ENCODE measurements at regions not wholly inside any gene's neighbourhood (a gene's known extent, or its start where the extent isn't known, plus 50 kb on each side); places are given as distances from the start of the nearest gene placed in this dataset.

GRCh38 chr3:104631254-104631653 lies 735.5 kb upstream of the ALCAM start:
- H3K9ac ChIP-seq (ENCODE audit: low read length): no peak overlapping the region
- H3K79me2 ChIP-seq (replicated peaks; ENCODE audit: insufficient read depth, low read length): no peaks in the 10 kb centered on the region
- H3K36me3 ChIP-seq (ENCODE audit: insufficient read depth, low read length): no peaks in the 10 kb centered on the region
- H3K9me3 ChIP-seq (ENCODE audit: low read length): peaks cover 5% of the 10 kb centered on the region
- H3K4me2 ChIP-seq (ENCODE audit: low read length): no peak overlapping the region
- no peak overlapping the region for H3K4me3 ChIP-seq (ENCODE audit: low read length)
- no peak overlapping the region for H2AFZ ChIP-seq (ENCODE audit: low read depth, low read length)
- H4K20me1 ChIP-seq (ENCODE audit: insufficient read depth): no peaks in the 10 kb centered on the region
- H3K9me2 ChIP-seq (ENCODE audit: insufficient read depth, low read length): no peaks in the 10 kb centered on the region
- H3K27me3 ChIP-seq (ENCODE audit: insufficient read depth, low read depth, low read length): no peaks in the 10 kb centered on the region
- no peak overlapping the region for H3K27ac ChIP-seq (ENCODE audit: low read length)
- H3F3A ChIP-seq (ENCODE audit: insufficient read depth, low read length, poor library complexity, severe bottlenecking): no peaks in the 10 kb centered on the region
- TF ChIP-seq TAF1 (IDR thresholded peaks at IDR 0.05; ENCODE audit: low read depth): no peak
- no peak for TF ChIP-seq MXI1 (conservative IDR thresholded peaks at IDR 0.05; ENCODE audit: poor library complexity, severe bottlenecking)
- TF ChIP-seq SMC3 (conservative IDR thresholded peaks at IDR 0.05; ENCODE audit: poor library complexity): no peak
- no peak for TF ChIP-seq EZH2 (IDR thresholded peaks at IDR 0.05; ENCODE audit: borderline replicate concordance, insufficient read depth, low read length, poor library complexity, severe bottlenecking)
- TF ChIP-seq POLR2AphosphoS5 (IDR thresholded peaks at IDR 0.05): no peak
- no peak for TF ChIP-seq EP300 (conservative IDR thresholded peaks at IDR 0.05; ENCODE audit: poor library complexity, severe bottlenecking)
- no peak for TF ChIP-seq REST (IDR thresholded peaks at IDR 0.05; ENCODE audit: borderline replicate concordance)
- no peak for TF ChIP-seq CTCF (IDR thresholded peaks at IDR 0.05; ENCODE audit: poor library complexity, severe bottlenecking)
- TF ChIP-seq RAD21 (conservative IDR thresholded peaks at IDR 0.05): no peak

- Histone ChIP-seq H3K4me3 (ENCODE audit: low read length) (no peak overlapping the region), H3K9me2 (ENCODE audit: insufficient read depth, low read length) (no peaks in the 10 kb centered on the region), H3K4me2 (ENCODE audit: low read length) (no peak overlapping the region), H3K27me3 (ENCODE audit: insufficient read depth, low read depth, low read length) (no peaks in the 10 kb centered on the region), H3K36me3 (ENCODE audit: insufficient read depth, low read length) (no peaks in the 10 kb centered on the region), H3K9me3 (ENCODE audit: low read length) (peaks cover 5% of the 10 kb centered on the region), H3K27ac (ENCODE audit: low read length) (no peak overlapping the region), H3K79me2 (replicated peaks; ENCODE audit: insufficient read depth, low read length) (no peaks in the 10 kb centered on the region), H4K20me1 (ENCODE audit: insufficient read depth) (no peaks in the 10 kb centered on the region), H3F3A (ENCODE audit: insufficient read depth, low read length, poor library complexity, severe bottlenecking) (no peaks in the 10 kb centered on the region), H2AFZ (ENCODE audit: low read depth, low read length) (no peak overlapping the region), H3K9ac (ENCODE audit: low read length) (no peak overlapping the region)
- TF ChIP-seq REST (IDR thresholded peaks at IDR 0.05; ENCODE audit: borderline replicate concordance) (no peak), TAF1 (IDR thresholded peaks at IDR 0.05; ENCODE audit: low read depth) (no peak), EP300 (conservative IDR thresholded peaks at IDR 0.05; ENCODE audit: poor library complexity, severe bottlenecking) (no peak), EZH2 (IDR thresholded peaks at IDR 0.05; ENCODE audit: borderline replicate concordance, insufficient read depth, low read length, poor library complexity, severe bottlenecking) (no peak), SMC3 (conservative IDR thresholded peaks at IDR 0.05; ENCODE audit: poor library complexity) (no peak), MXI1 (conservative IDR thresholded peaks at IDR 0.05; ENCODE audit: poor library complexity, severe bottlenecking) (no peak), CTCF (IDR thresholded peaks at IDR 0.05; ENCODE audit: poor library complexity, severe bottlenecking) (no peak), POLR2AphosphoS5 (IDR thresholded peaks at IDR 0.05) (no peak), RAD21 (conservative IDR thresholded peaks at IDR 0.05) (no peak)
These were observed 734.2 kb upstream of the ALCAM start for GRCh38 chr3:104632521-104632920.
